SK-N-SH treated with all-trans-retinoic acid at 6 μM for 48 hours (cell line): ENCODE measurements at regions not wholly inside any gene's neighbourhood (a gene's known extent, or its start where the extent isn't known, plus 50 kb on each side); places are given as distances from the start of the nearest gene placed in this dataset.
A peak's percentile ranks its signal among the peaks of the same experiment; 100 is the strongest.

Source experiments
- ATAC-seq: fragments of 200-7000 bp; cut with Tn5 transposase; 3 replicates; pipeline ENCODE4 v1.9.1; 2020; ENCODE audit warnings: mild to moderate bottlenecking, moderate library complexity
- ARNTL ChIP-seq: fragments of 450-650 bp; formaldehyde crosslinking; IDR thresholded peaks from 2 replicates; pipeline ENCODE4 v1.5.0; 2020; ENCODE audit warnings: low read depth, mild to moderate bottlenecking, moderate library complexity, borderline replicate concordance
- BACH2 ChIP-seq: fragments of 250-450 bp; sonication (Bioruptor Pico); IDR thresholded peaks from 2 replicates; pipeline ENCODE4 v1.9.0; 2021; ENCODE audit warnings: mild to moderate bottlenecking, borderline replicate concordance
- CSDC2 ChIP-seq: fragments of 250-450 bp; sonication (Bioruptor Pico); IDR thresholded peaks from 2 replicates; pipeline ENCODE4 v1.5.0; 2020; ENCODE audit warnings: mild to moderate bottlenecking, moderate library complexity
- ESRRG ChIP-seq: fragments of 250-450 bp; sonication (Bioruptor Pico); IDR thresholded peaks from 2 replicates; pipeline ENCODE4 v1.6.1; 2021; ENCODE audit warnings: mild to moderate bottlenecking
- GLIS3 ChIP-seq: fragments of 250-450 bp; sonication (Bioruptor Pico); IDR thresholded peaks from 2 replicates; pipeline ENCODE4 v1.5.0; 2020; ENCODE audit warnings: mild to moderate bottlenecking, moderate library complexity
- ISL1 ChIP-seq: fragments of 250-450 bp; sonication (Bioruptor Pico); IDR thresholded peaks from 2 replicates; pipeline ENCODE4 v2.1.2; 2022; ENCODE audit warnings: mild to moderate bottlenecking, moderate library complexity
- OSR1 ChIP-seq: fragments of 250-450 bp; sonication (Bioruptor Pico); IDR thresholded peaks from 2 replicates; pipeline ENCODE4 v1.8.0; 2022; ENCODE audit warnings: moderate library complexity, mild to moderate bottlenecking, inconsistent platforms
- PPARA ChIP-seq: fragments of 250-450 bp; sonication (Bioruptor Pico); IDR thresholded peaks from 2 replicates; pipeline ENCODE4 v1.5.0; 2020; ENCODE audit warnings: mild to moderate bottlenecking, borderline replicate concordance
- RARB ChIP-seq: fragments of 250-450 bp; sonication (Bioruptor Pico); IDR thresholded peaks from 2 replicates; pipeline ENCODE4 v1.8.0; 2021; ENCODE audit warnings: mild to moderate bottlenecking, moderate library complexity
- SNAI2 ChIP-seq: fragments of 250-450 bp; sonication (Bioruptor Pico); IDR thresholded peaks from 2 replicates; pipeline ENCODE4 v1.5.0; 2020; ENCODE audit warnings: mild to moderate bottlenecking, moderate library complexity
- TCF4 ChIP-seq: fragments of 250-450 bp; sonication (Bioruptor Pico); IDR thresholded peaks from 2 replicates; pipeline ENCODE4 v1.8.0; 2021; ENCODE audit warnings: mild to moderate bottlenecking, moderate library complexity, borderline replicate concordance
- TOX ChIP-seq: fragments of 250-450 bp; sonication (Bioruptor Pico); IDR thresholded peaks from 2 replicates; pipeline ENCODE4 v1.8.0; 2021; ENCODE audit warnings: mild to moderate bottlenecking, moderate library complexity, borderline replicate concordance
- ZC3H10 ChIP-seq: fragments of 250-450 bp; sonication (Bioruptor Pico); IDR thresholded peaks from 2 replicates; pipeline ENCODE4 v1.5.1; 2021; ENCODE audit warnings: mild to moderate bottlenecking, moderate library complexity
- ZFP3 ChIP-seq: fragments of 250-450 bp; sonication (Bioruptor Pico); IDR thresholded peaks from 2 replicates; pipeline ENCODE4 v1.5.0; 2020; ENCODE audit warnings: mild to moderate bottlenecking, moderate library complexity
- ZFP30 ChIP-seq: fragments of 450-650 bp; formaldehyde crosslinking; IDR thresholded peaks from 2 replicates; pipeline ENCODE4 v1.5.0; 2022; ENCODE audit warnings: mild to moderate bottlenecking, moderate library complexity
- ZNF565 ChIP-seq: fragments of 450-650 bp; formaldehyde crosslinking; conservative IDR thresholded peaks from 2 replicates; pipeline ENCODE4 v1.5.0; 2020; ENCODE audit warnings: low read depth, mild to moderate bottlenecking, moderate library complexity
- ZNF70 ChIP-seq: fragments of 450-650 bp; formaldehyde crosslinking; IDR thresholded peaks from 2 replicates; pipeline ENCODE4 v1.5.0; 2020; ENCODE audit warnings: mild to moderate bottlenecking, moderate library complexity
- ZNF8 ChIP-seq: fragments of 450-650 bp; formaldehyde crosslinking; IDR thresholded peaks from 2 replicates; pipeline ENCODE4 v1.5.0; 2020; ENCODE audit warnings: mild to moderate bottlenecking, moderate library complexity
- TF ChIP-seq, protein P1 (sequence below): fragments of 250-450 bp; sonication (Bioruptor Pico); IDR thresholded peaks from 2 replicates; pipeline ENCODE4 v1.5.1; 2020; ENCODE audit warnings: low read depth, mild to moderate bottlenecking, moderate library complexity
- TF ChIP-seq, protein P2 (sequence below): fragments of 250-450 bp; sonication (Bioruptor Pico); IDR thresholded peaks from 2 replicates; pipeline ENCODE4 v1.8.0; 2020; ENCODE audit warnings: mild to moderate bottlenecking, moderate library complexity, borderline replicate concordance
- TF ChIP-seq, protein P3 (sequence below): fragments of 250-450 bp; sonication (Bioruptor Pico); IDR thresholded peaks from 2 replicates; pipeline ENCODE4 v1.5.0; 2020; ENCODE audit warnings: mild to moderate bottlenecking, moderate library complexity
- TF ChIP-seq, protein P4 (sequence below): fragments of 250-450 bp; sonication (Bioruptor Pico); IDR thresholded peaks from 2 replicates; pipeline ENCODE4 v1.8.0; 2021; ENCODE audit warnings: low read depth, mild to moderate bottlenecking, moderate library complexity, borderline replicate concordance
- TF ChIP-seq, protein P5 (sequence below): fragments of 250-450 bp; sonication (Bioruptor Pico); IDR thresholded peaks from 2 replicates; pipeline ENCODE4 v1.5.1; 2021; ENCODE audit warnings: mild to moderate bottlenecking, moderate library complexity

DNA sequence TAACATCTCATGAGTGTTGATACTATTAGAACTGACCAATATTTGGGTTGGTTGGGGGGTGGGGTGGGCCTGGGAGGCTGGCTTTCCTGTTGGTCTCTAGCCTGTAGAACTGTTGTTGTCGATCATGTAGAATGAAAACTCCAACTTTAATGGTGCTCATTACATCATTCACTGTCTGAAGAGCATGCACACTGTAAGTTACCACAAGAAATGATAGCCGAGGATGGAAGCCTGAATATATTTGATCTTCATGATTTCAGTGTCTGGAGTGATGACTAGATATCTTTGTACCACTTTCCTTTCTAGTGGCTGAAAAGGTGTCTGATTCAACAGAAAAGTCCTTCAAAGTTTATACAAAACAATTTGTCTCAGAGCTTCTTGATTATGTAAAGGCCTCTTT is 123.6 kb downstream of the XCL2 start:
- ATAC-seq, result peak; percentile 55
- TF ChIP-seq, protein P1, sequence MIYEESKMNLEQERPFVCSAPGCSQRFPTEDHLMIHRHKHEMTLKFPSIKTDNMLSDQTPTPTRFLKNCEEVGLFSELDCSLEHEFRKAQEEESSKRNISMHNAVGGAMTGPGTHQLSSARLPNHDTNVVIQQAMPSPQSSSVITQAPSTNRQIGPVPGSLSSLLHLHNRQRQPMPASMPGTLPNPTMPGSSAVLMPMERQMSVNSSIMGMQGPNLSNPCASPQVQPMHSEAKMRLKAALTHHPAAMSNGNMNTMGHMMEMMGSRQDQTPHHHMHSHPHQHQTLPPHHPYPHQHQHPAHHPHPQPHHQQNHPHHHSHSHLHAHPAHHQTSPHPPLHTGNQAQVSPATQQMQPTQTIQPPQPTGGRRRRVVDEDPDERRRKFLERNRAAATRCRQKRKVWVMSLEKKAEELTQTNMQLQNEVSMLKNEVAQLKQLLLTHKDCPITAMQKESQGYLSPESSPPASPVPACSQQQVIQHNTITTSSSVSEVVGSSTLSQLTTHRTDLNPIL (CRISPR knock-in tag), result no peak
- TF ChIP-seq ZNF565 (CRISPR knock-in tag) (no peak), GLIS3 (CRISPR knock-in tag) (no peak), TCF4 (CRISPR knock-in tag) (no peak), ZFP30 (CRISPR knock-in tag) (no peak), ZFP3 (no peak), ESRRG (CRISPR knock-in tag) (no peak), RARB (no peak), ZC3H10 (CRISPR knock-in tag) (no peak), ZNF70 (CRISPR knock-in tag) (no peak), CSDC2 (CRISPR knock-in tag) (no peak), OSR1 (no peak), ARNTL (CRISPR knock-in tag) (no peak), ZNF8 (CRISPR knock-in tag) (no peak), SNAI2 (CRISPR knock-in tag) (no peak)
- TF ChIP-seq, protein P2, sequence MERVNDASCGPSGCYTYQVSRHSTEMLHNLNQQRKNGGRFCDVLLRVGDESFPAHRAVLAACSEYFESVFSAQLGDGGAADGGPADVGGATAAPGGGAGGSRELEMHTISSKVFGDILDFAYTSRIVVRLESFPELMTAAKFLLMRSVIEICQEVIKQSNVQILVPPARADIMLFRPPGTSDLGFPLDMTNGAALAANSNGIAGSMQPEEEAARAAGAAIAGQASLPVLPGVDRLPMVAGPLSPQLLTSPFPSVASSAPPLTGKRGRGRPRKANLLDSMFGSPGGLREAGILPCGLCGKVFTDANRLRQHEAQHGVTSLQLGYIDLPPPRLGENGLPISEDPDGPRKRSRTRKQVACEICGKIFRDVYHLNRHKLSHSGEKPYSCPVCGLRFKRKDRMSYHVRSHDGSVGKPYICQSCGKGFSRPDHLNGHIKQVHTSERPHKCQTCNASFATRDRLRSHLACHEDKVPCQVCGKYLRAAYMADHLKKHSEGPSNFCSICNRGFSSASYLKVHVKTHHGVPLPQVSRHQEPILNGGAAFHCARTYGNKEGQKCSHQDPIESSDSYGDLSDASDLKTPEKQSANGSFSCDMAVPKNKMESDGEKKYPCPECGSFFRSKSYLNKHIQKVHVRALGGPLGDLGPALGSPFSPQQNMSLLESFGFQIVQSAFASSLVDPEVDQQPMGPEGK (CRISPR knock-in tag), result no peak
- TF ChIP-seq, protein P3, sequence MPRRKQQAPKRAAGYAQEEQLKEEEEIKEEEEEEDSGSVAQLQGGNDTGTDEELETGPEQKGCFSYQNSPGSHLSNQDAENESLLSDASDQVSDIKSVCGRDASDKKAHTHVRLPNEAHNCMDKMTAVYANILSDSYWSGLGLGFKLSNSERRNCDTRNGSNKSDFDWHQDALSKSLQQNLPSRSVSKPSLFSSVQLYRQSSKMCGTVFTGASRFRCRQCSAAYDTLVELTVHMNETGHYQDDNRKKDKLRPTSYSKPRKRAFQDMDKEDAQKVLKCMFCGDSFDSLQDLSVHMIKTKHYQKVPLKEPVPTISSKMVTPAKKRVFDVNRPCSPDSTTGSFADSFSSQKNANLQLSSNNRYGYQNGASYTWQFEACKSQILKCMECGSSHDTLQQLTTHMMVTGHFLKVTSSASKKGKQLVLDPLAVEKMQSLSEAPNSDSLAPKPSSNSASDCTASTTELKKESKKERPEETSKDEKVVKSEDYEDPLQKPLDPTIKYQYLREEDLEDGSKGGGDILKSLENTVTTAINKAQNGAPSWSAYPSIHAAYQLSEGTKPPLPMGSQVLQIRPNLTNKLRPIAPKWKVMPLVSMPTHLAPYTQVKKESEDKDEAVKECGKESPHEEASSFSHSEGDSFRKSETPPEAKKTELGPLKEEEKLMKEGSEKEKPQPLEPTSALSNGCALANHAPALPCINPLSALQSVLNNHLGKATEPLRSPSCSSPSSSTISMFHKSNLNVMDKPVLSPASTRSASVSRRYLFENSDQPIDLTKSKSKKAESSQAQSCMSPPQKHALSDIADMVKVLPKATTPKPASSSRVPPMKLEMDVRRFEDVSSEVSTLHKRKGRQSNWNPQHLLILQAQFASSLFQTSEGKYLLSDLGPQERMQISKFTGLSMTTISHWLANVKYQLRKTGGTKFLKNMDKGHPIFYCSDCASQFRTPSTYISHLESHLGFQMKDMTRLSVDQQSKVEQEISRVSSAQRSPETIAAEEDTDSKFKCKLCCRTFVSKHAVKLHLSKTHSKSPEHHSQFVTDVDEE (CRISPR knock-in tag), result no peak
- TF ChIP-seq, protein P4, sequence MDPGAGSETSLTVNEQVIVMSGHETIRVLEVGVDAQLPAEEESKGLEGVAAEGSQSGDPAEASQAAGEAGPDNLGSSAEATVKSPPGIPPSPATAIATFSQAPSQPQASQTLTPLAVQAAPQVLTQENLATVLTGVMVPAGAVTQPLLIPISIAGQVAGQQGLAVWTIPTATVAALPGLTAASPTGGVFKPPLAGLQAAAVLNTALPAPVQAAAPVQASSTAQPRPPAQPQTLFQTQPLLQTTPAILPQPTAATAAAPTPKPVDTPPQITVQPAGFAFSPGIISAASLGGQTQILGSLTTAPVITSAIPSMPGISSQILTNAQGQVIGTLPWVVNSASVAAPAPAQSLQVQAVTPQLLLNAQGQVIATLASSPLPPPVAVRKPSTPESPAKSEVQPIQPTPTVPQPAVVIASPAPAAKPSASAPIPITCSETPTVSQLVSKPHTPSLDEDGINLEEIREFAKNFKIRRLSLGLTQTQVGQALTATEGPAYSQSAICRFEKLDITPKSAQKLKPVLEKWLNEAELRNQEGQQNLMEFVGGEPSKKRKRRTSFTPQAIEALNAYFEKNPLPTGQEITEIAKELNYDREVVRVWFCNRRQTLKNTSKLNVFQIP (CRISPR knock-in tag), result no peak

DNA sequence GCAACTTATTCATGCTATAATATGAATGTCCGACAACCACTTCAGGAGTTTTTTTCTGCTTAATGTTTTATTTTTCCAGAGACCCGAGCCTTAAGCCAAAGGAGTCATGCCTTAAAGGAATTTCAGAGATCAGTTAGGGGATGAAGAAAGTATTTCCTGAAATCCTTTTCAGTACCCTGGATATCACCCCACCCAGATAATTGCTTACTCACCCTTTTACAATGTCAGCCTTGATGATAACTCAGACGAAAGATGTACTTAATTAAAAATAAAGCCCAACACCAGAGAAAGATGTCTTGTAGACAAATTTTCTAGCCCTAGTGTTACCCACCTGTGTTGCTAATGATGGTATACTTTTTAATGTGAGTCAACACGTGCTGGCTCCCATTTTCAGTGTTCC is 124.1 kb downstream of the XCL2 start:
- TF ChIP-seq ZFP30 (CRISPR knock-in tag) (no peak), TOX (peak; percentile 72; the same call in 1 of the 2 replicates), ZC3H10 (CRISPR knock-in tag) (peak; percentile 87; the same call in 1 of the 2 replicates), OSR1 (0 out of 2 replicates have a peak, but pooled peaks have one; percentile 63), RARB (no peak), ZNF8 (CRISPR knock-in tag) (no peak)
- TF ChIP-seq, protein P5, sequence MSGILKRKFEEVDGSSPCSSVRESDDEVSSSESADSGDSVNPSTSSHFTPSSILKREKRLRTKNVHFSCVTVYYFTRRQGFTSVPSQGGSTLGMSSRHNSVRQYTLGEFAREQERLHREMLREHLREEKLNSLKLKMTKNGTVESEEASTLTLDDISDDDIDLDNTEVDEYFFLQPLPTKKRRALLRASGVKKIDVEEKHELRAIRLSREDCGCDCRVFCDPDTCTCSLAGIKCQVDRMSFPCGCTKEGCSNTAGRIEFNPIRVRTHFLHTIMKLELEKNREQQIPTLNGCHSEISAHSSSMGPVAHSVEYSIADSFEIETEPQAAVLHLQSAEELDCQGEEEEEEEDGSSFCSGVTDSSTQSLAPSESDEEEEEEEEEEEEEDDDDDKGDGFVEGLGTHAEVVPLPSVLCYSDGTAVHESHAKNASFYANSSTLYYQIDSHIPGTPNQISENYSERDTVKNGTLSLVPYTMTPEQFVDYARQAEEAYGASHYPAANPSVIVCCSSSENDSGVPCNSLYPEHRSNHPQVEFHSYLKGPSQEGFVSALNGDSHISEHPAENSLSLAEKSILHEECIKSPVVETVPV, result no peak
- TF ChIP-seq, protein P2 (CRISPR knock-in tag), result no peak
- ATAC-seq, result peak; percentile 91

DNA sequence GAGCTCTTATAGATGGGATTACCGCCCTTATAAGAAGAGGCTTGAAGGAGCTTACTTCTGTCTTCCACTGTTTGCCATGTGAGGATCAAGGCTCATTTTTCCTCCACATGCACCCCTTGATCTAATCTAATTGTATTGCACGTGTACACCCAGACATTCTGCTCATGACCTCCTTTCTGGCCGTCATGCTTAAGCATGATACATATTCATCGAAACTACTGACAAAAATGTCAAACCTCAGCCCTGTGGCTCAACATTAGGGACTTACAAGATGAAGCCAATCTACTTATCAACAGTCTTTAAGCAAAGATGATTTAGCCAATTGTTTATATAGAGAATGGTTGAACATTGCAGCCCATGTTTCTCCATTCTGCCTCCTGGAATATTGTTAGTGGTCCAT is 127.6 kb downstream of the XCL2 start:
- no peak for TF ChIP-seq ISL1 (CRISPR knock-in tag)
- TF ChIP-seq, protein P2 (CRISPR knock-in tag), result no peak
- TF ChIP-seq, protein P1 (CRISPR knock-in tag), result no peak
- no peak for TF ChIP-seq ZNF70 (CRISPR knock-in tag)
- TF ChIP-seq BACH2 (CRISPR knock-in tag), result no peak
- TF ChIP-seq RARB, result no peak
- no peak for TF ChIP-seq TCF4 (CRISPR knock-in tag)
- TF ChIP-seq PPARA (CRISPR knock-in tag), result no peak
- no peak for TF ChIP-seq OSR1
- no peak for TF ChIP-seq GLIS3 (CRISPR knock-in tag)
- no peak for TF ChIP-seq ESRRG (CRISPR knock-in tag)
- no peak for TF ChIP-seq ARNTL (CRISPR knock-in tag)
- TF ChIP-seq CSDC2 (CRISPR knock-in tag), result no peak
- no peak for TF ChIP-seq ZFP30 (CRISPR knock-in tag)
- no peak for TF ChIP-seq ZNF8 (CRISPR knock-in tag)
- no peak for TF ChIP-seq ZFP3
- no peak for ATAC-seq
